Body of pancreas (tissue), 4 donors: ENCODE measurements at regions not wholly inside any gene's neighbourhood (a gene's known extent, or its start where the extent isn't known, plus 50 kb on each side); places are given as distances from the start of the nearest gene placed in this dataset.

Source experiments
- ATAC-seq: fragments of 150-250 bp; one replicate; pipeline ENCODE4 v1.9.1; 2016
- DNase-seq, 4 donors: peaks; one replicate each; pipeline ENCODE4 v3.0.0-alpha.2; 2019
- H3K27ac ChIP-seq, 4 donors: fragments of 200-600 bp; sonication (generic); 1 replicate in 3 of 4; 2 replicates in 1 of 4; pipeline versions ENCODE4 v1.5.1 to v1.6.1; 2016 to 2019; ENCODE audit warnings: mild to moderate bottlenecking in 1 of 4, mixed read lengths in 1 of 4, moderate library complexity in 1 of 4
- H3K27me3 ChIP-seq, 2 donors: fragments of 200-600 bp; sonication (generic); one replicate each; pipeline ENCODE4 v1.6.0; 2016; ENCODE audit warnings: mild to moderate bottlenecking in 1 of 2
- H3K36me3 ChIP-seq, 2 donors: fragments of 200-600 bp; sonication (generic); replicated peaks in 1 of 2; 2 replicates each; pipeline ENCODE4 v1.5.1; 2016; ENCODE audit warnings: low read depth in 2 of 2; ENCODE audit not compliant: insufficient read depth in 1 of 2
- H3K4me1 ChIP-seq: fragments of 200-600 bp; sonication (generic); one replicate; pipeline ENCODE4 v1.6.0; 2016
- H3K4me3 ChIP-seq, 2 donors: fragments of 200-600 bp; sonication (generic); 1 replicate in 1 of 2; 2 replicates in 1 of 2; pipeline ENCODE4 v1.5.1; 2016 to 2019
- H3K9me3 ChIP-seq, 3 donors: fragments of 200-600 bp; sonication (generic); 1 replicate in 2 of 3; 2 replicates in 1 of 3; pipeline ENCODE4 v1.5.1; 2016
- CTCF ChIP-seq, 7 experiments: fragments of 450-650 bp in 4 of 7; fragments of 200-600 bp in 3 of 7; sonication (generic) in 3 of 7; IDR thresholded peaks; one replicate each; pipeline ENCODE4 v1.5.1; 2016 to 2019; ENCODE audit warnings: antibody characterized with exemption in 7 of 7
- POLR2A ChIP-seq, 3 donors: fragments of 450-650 bp; IDR thresholded peaks; one replicate each; pipeline ENCODE4 v1.6.1; 2016; ENCODE audit warnings: antibody characterized with exemption in 3 of 3, mild to moderate bottlenecking in 2 of 3
- WGBS, 2 donors: methylation state at CpG; one replicate each; pipeline ENCODE4 v1.1.5; 2017; 5-methylcytosine and 5-hydroxymethylcytosine counted together
- intact Hi-C: fragments of 100-400 bp; cut with DNase I; formaldehyde crosslinking; loops from one replicate; pipeline ENCODE4 v1.15.1; 2023

GRCh38 chrX:85622635-85623034 lies 243.2 kb upstream of the POF1B start:
- WGBS, 2 donors: 91% methylated on average over 4 of the region's 8 CpGs; no CpG with 5 or more reads in 1 of the 2 donors
- DNase-seq: no peak
- H3K36me3 ChIP-seq: no peaks in the 10 kb centered on the region
- intact Hi-C loops: no loop called here
- no peak for ATAC-seq
- no peak for TF ChIP-seq CTCF (IDR thresholded peaks at IDR 0.05)
- TF ChIP-seq POLR2A (IDR thresholded peaks at IDR 0.05): no peak
- no peaks in the 10 kb centered on the region for H3K27me3 ChIP-seq
- H3K27ac ChIP-seq: no peak overlapping the region
- H3K4me3 ChIP-seq: no peak overlapping the region
- H3K9me3 ChIP-seq: no peaks in the 10 kb centered on the region
- no peaks in the 10 kb centered on the region for H3K4me1 ChIP-seq

GRCh38 chrX:85620466-85620865 lies 241.0 kb upstream of the POF1B start:
- WGBS, 2 donors: 63 to 67% methylated on average over 1 of the region's 1 CpG
- Histone ChIP-seq H3K36me3 (no peaks in the 10 kb centered on the region), H3K9me3 (no peaks in the 10 kb centered on the region), H3K4me1 (no peaks in the 10 kb centered on the region), H3K4me3 (no peak overlapping the region), H3K27me3 (no peaks in the 10 kb centered on the region), H3K27ac (no peak overlapping the region)
- DNase-seq: no peak
- ATAC-seq: no peak
- intact Hi-C loops: no loop called here
- TF ChIP-seq POLR2A (IDR thresholded peaks at IDR 0.05) (no peak), CTCF (IDR thresholded peaks at IDR 0.05) (no peak)

GRCh38 chrX:85619962-85620361 lies 240.5 kb upstream of the POF1B start:
- ATAC-seq: no peak
- Histone ChIP-seq H3K4me3 (no peak overlapping the region), H3K9me3 (no peaks in the 10 kb centered on the region), H3K27ac (no peak overlapping the region), H3K27me3 (no peaks in the 10 kb centered on the region), H3K36me3 (no peaks in the 10 kb centered on the region), H3K4me1 (no peaks in the 10 kb centered on the region)
- no peak for DNase-seq
- TF ChIP-seq POLR2A (IDR thresholded peaks at IDR 0.05): no peak
- no peak for TF ChIP-seq CTCF (IDR thresholded peaks at IDR 0.05)
- intact Hi-C loops: no loop called here

- ATAC-seq: no peak
- no peak for DNase-seq
Measured at GRCh38 chrX:85611926-85612325, 232.5 kb upstream of the POF1B start.

More at GRCh38 chrX:85611926-85612325, 232.5 kb upstream of the POF1B start:
- intact Hi-C loops: no loop called here
- Histone ChIP-seq H3K4me3 (no peak overlapping the region), H3K9me3 (no peaks in the 10 kb centered on the region), H3K27me3 (no peaks in the 10 kb centered on the region), H3K4me1 (no peaks in the 10 kb centered on the region), H3K27ac (no peak overlapping the region), H3K36me3 (no peaks in the 10 kb centered on the region)
- TF ChIP-seq CTCF (IDR thresholded peaks at IDR 0.05) (peak in 3 of 7 experiments; percentile 17 to 31 (median 19)), POLR2A (IDR thresholded peaks at IDR 0.05) (no peak)
